DMS114 treated with DMSO at 0.1 percent for 48 hours (cell line): ENCODE measurements at regions not wholly inside any gene's neighbourhood (a gene's known extent, or its start where the extent isn't known, plus 50 kb on each side); places are given as distances from the start of the nearest gene placed in this dataset.
"Not testable (repeated sequence)": the region's sequence is repeated elsewhere in the genome, so short reads cannot be mapped to it uniquely, and the experiment has no call there.

Source experiments
- DNase-seq: peaks from one replicate; lab custom pipeline; 2025; ENCODE audit not compliant: unreplicated experiment; lab: John Stamatoyannopoulos, UW

DNA sequence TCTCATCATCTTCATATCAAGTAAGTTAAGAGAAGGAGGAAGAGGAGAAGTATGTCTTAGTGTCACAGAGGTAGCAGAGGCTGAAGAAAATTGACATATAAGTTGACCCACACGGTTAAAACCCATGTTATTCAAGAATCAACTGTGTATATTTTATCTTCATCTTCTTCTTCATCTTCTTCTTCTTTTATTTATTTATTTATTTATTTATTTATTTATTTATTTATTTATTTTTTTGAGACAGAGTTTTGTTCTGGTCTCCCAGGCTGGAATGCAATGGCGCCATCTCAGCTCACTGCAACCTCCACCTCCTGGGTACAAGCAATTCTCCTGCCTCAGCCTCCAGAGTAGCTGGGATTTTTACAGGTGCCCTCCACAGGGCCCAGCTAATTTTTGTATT, 1242.3 kb upstream of the RAG2 start:
- not testable (repeated sequence) for DNase-seq

DNA sequence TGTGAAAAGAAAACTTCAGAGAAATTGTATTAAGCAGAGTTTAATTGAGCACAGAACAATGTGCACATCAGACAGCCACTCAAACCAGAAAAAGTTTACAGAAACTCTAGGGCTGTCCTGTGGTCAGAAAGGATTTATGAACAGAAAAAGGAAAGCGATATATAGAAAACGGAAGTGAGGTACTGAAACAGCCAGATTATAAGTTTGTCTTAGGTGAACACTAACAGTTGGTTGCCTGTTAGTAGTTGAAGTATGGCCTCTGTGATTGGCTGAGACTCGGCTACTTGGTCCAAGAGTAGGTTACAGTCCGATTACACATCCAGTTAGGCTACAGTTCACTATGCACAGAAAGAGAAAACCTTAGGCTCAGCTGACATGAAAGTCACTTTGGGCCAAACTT, 1232.5 kb upstream of the RAG2 start:
- DNase-seq, result no peak

GRCh38 chr11:37817727-37818270, 1219.8 kb upstream of the RAG2 start:
- no peak for DNase-seq

- no peak for DNase-seq
Observed at GRCh38 chr11:37812281-37812880, 1214.3 kb upstream of the RAG2 start.

GRCh38 chr11:37811349-37811748, 1213.3 kb upstream of the RAG2 start:
- no peak for DNase-seq

DNA sequence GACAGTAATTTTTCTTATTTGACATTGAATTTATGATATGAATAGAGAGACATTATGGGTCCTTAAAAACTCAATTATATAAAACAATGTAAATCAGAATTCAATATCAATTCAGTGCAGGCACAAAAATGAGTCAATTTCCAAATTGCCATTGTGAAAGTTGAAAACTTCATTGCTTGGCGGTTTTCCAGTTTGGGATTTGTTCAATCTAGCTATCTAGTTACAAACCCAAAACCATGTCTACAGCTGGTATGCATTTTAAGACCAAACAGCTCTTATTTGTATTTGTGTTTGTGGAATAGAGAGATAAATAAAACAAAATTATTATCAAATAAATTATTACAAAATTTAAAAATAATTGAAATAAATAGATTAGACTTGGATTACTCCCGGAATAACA, 1206.6 kb upstream of the RAG2 start:
- no peak for DNase-seq

GRCh38 chr11:37788141-37788877, 1190.3 kb upstream of the RAG2 start:
- DNase-seq, result no peak

DNA sequence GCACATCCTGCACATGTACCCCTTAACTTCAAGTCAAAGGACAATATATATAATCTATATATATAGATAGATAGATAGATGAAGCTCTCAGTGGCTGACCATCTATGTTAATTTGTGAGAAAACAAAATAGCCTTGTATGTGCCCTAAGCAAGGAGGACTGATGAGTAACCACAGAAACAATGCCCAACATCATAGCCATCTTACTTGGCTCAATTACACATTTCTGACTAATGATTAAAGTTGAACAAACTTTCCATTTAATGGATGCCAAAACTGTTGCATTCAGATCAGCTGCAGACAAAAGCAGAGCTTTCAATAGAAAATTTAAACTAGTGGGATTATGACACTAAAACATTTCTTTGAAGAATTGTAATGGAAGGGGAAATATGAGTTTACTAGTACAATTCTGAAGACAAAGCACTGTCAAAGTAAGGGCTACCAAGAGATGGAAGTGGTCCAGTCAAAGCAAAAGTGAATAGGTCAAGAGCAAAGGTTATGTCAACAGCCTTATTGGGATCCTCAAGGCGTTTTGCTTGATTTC, 1188.2 kb upstream of the RAG2 start:
- no peak for DNase-seq

GRCh38 chr11:37774441-37774840, 1176.4 kb upstream of the RAG2 start:
- DNase-seq, result no peak

DNA sequence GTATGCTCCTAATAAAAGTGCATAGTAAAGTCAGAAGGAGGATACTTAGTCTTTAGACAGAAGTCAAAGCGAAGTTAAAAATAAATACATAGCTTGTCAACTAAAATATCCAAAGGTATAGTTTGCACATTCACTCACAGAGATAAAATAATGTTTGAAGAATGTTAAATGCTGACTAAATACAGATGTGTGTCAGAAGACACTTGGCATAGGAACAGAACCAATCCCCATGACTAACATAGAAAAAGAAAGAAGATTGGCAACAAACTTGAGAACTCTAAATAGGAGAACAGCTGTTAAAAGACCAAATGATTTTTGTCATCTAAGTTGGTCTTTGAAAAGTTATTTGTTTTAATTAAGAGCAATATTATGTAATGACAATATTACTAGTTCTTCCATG, 1172.1 kb upstream of the RAG2 start:
- no peak for DNase-seq

GRCh38 chr11:37762079-37762478, 1164.0 kb upstream of the RAG2 start:
- no peak for DNase-seq

- DNase-seq, result no peak
Observed at GRCh38 chr11:37755521-37755920, 1157.5 kb upstream of the RAG2 start.

GRCh38 chr11:37748641-37749040, 1150.6 kb upstream of the RAG2 start:
- DNase-seq, result no peak

- no peak for DNase-seq
Observed at GRCh38 chr11:37747121-37747520, 1149.1 kb upstream of the RAG2 start.

DNA sequence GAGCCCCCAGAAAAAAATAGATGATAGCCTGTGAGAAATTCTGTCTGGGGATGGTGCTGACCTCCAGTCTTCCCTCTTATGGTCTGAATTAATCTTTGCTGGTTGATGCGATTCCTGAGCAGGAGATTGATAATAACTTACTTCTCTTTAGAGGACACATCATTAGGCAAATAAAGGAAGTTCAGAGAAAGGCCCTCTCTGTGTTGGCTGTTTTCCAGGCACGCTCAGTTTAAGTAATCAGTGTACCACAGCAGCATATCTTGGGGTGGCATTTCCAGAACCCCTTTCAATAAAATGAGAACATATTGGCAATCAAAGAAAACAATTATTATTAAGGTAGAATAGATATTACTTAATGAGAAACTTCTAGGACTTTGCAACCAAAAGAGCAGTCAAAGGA, 1129.3 kb upstream of the RAG2 start:
- DNase-seq, result no peak

DNA sequence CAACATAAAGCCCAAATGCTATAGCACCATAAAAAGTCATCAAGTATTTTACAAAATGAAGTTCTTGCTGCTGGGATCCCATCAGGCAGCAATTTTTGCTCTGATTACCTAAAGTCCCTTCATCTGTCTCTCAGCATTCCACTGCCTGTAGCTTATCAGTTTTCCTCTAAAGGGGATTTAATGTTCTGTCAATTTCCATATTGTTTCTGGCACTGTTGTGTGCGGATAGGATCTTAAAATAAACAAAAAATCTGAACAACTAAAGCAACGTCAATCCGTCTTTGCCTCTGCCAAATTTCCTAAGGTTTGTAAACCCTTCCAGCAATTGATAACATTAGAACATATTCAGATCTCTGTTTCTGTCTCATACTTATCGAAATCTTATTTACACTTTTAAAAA, 1126.3 kb upstream of the RAG2 start:
- no peak for DNase-seq

- DNase-seq, result no peak
Observed at GRCh38 chr11:37721485-37721884, 1123.4 kb upstream of the RAG2 start.

GRCh38 chr11:37718431-37718999, 1120.5 kb upstream of the RAG2 start:
- no peak for DNase-seq

DNA sequence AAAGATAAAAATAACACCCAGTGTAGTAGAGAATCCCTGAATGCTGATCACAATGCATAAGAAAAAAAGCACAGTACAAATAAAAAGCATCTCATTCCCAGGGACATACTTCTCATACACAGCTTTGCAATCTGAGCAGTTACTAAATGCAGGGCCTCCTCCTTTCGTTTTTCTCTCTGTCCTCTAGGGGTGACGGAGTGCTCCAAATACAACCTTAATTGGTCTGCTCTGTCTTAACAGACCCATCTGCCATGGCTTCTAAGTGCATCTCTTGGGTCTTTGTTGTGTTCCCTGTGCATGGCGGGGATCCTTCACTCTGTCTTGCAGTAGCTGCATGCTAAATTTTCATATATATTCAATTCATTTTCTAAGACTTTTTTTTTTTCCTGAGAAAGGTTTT, 1114.2 kb upstream of the RAG2 start:
- DNase-seq, result no peak

DNA sequence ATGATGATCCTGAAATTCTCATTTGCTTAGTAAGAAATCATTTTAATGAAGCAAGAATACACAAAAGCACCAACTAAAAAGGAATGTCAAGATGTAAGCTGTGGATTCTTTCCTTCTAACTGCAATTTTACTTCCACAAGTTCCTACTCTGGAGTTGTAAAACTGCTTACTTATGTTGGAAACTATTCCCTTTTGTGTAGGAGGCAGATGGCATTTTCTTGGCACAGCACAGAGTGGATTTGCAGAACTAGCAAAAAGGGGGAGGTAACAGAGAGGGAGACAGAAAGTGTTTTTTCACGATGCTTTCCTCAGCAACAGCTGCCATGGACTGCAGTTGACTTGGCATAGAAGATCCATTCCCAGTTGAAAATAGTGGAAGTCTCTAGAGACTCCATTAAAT, 1112.0 kb upstream of the RAG2 start:
- no peak for DNase-seq

- no peak for DNase-seq
Observed at GRCh38 chr11:37704791-37705190, 1106.8 kb upstream of the RAG2 start.

- DNase-seq, result no peak
Observed at GRCh38 chr11:37699644-37700043, 1101.6 kb upstream of the RAG2 start.
